ENCODE measurements at regions not wholly inside any gene's neighbourhood (a gene's known extent, or its start where the extent isn't known, plus 50 kb on each side); places are given as distances from the start of the nearest gene placed in this dataset.

- no peak for DNase-seq (ENCODE audit: missing footprints)
- intact Hi-C loops (cut with DNase I), result no loop called here
- no peak for ATAC-seq
These were observed 2236.5 kb downstream of the PCDH9 start for GRCh38 chr13:64993514-64994164.

GRCh38 chr13:64992314-64992713 lies 2237.8 kb downstream of the PCDH9 start:
- ATAC-seq (no peak), DNase-seq (ENCODE audit: missing footprints) (no peak)
- intact Hi-C loops (cut with DNase I), result no loop called here

GRCh38 chr13:64985075-64985474 lies 2245.1 kb downstream of the PCDH9 start:
- ATAC-seq (no peak), DNase-seq (ENCODE audit: missing footprints) (no peak)
- intact Hi-C loops (cut with DNase I), result no loop called here

GRCh38 chr13:64962404-64962803 lies 2267.7 kb downstream of the PCDH9 start:
- DNase-seq (ENCODE audit: missing footprints), result peak; percentile 16
- intact Hi-C loops (cut with DNase I), result no loop called here
- ATAC-seq, result no peak

- DNase-seq (ENCODE audit: missing footprints) (peak; percentile 21), ATAC-seq (no peak)
These were observed 2270.9 kb downstream of the PCDH9 start for GRCh38 chr13:64959276-64959675.

GRCh38 chr13:64958106-64958505 lies 2272.0 kb downstream of the PCDH9 start:
- DNase-seq (ENCODE audit: missing footprints) (peak; percentile 28), ATAC-seq (no peak)
- intact Hi-C loops (cut with DNase I), result no loop called here

More at GRCh38 chr13:64959276-64959675, 2270.9 kb downstream of the PCDH9 start:
- intact Hi-C loops (cut with DNase I), result no loop called here

GRCh38 chr13:64938660-64939059 lies 2291.5 kb downstream of the PCDH9 start:
- no peak for ATAC-seq
- DNase-seq (ENCODE audit: missing footprints), result no peak
- intact Hi-C loops (cut with DNase I), result no loop called here

GRCh38 chr13:64937302-64937701 lies 2292.8 kb downstream of the PCDH9 start:
- no peak for DNase-seq (ENCODE audit: missing footprints)
- ATAC-seq, result no peak
- intact Hi-C loops (cut with DNase I), result no loop called here

- no peak for DNase-seq (ENCODE audit: missing footprints)
- no peak for ATAC-seq
- intact Hi-C loops (cut with DNase I), result no loop called here
These were observed 2293.3 kb downstream of the PCDH9 start for GRCh38 chr13:64936879-64937278.

GRCh38 chr13:64935441-64935840 lies 2294.7 kb downstream of the PCDH9 start:
- ATAC-seq (no peak), DNase-seq (ENCODE audit: missing footprints) (no peak)
- intact Hi-C loops (cut with DNase I), result no loop called here

- ATAC-seq (no peak), DNase-seq (ENCODE audit: missing footprints) (no peak)
- intact Hi-C loops (cut with DNase I), result no loop called here
These were observed 2295.4 kb downstream of the PCDH9 start for GRCh38 chr13:64934569-64935362.

GRCh38 chr13:64930636-64931035 lies 2299.5 kb downstream of the PCDH9 start:
- DNase-seq (ENCODE audit: missing footprints), result no peak
- intact Hi-C loops (cut with DNase I), result no loop called here
- ATAC-seq, result no peak

- intact Hi-C loops (cut with DNase I), result no loop called here
- DNase-seq (ENCODE audit: missing footprints) (no peak), ATAC-seq (no peak)
These were observed 2301.2 kb downstream of the PCDH9 start for GRCh38 chr13:64928696-64929499.

- no peak for ATAC-seq
These were observed 2304.4 kb downstream of the PCDH9 start for GRCh38 chr13:64925727-64926126.

GRCh38 chr13:64925284-64925683 lies 2304.9 kb downstream of the PCDH9 start:
- ATAC-seq (no peak), DNase-seq (ENCODE audit: missing footprints) (no peak)
- intact Hi-C loops (cut with DNase I), result no loop called here

More at GRCh38 chr13:64925727-64926126, 2304.4 kb downstream of the PCDH9 start:
- DNase-seq (ENCODE audit: missing footprints), result no peak
- intact Hi-C loops (cut with DNase I), result no loop called here

GRCh38 chr13:64924401-64924800 lies 2305.7 kb downstream of the PCDH9 start:
- intact Hi-C loops (cut with DNase I), result no loop called here

GRCh38 chr13:64917566-64917965 lies 2312.6 kb downstream of the PCDH9 start:
- no peak for ATAC-seq
- no peak for DNase-seq (ENCODE audit: missing footprints)
- intact Hi-C loops (cut with DNase I), result no loop called here

More at GRCh38 chr13:64924401-64924800, 2305.7 kb downstream of the PCDH9 start:
- ATAC-seq, result no peak
- DNase-seq (ENCODE audit: missing footprints), result no peak

GRCh38 chr13:64912141-64912540 lies 2318.0 kb downstream of the PCDH9 start:
- DNase-seq (ENCODE audit: missing footprints), result no peak
- no peak for ATAC-seq
- intact Hi-C loops (cut with DNase I), result no loop called here

- ATAC-seq, result no peak
- intact Hi-C loops (cut with DNase I), result no loop called here
- no peak for DNase-seq (ENCODE audit: missing footprints)
These were observed 2320.0 kb downstream of the PCDH9 start for GRCh38 chr13:64910096-64910495.

GRCh38 chr13:64909184-64909583 lies 2321.0 kb downstream of the PCDH9 start:
- DNase-seq (ENCODE audit: missing footprints), result no peak
- ATAC-seq, result no peak
- intact Hi-C loops (cut with DNase I), result no loop called here

All from Right ventricle myocardium inferior (tissue), 1 donor.